Liver (tissue), 8 donors: ENCODE measurements at regions not wholly inside any gene's neighbourhood (a gene's known extent, or its start where the extent isn't known, plus 50 kb on each side); places are given as distances from the start of the nearest gene placed in this dataset.

Experiments used
- DNase-seq: peaks from one replicate; pipeline ENCODE4 v3.0.0-alpha.2; 2017; ENCODE audit warnings: low spot score
- H3K27ac ChIP-seq, 2 donors: one replicate each; pipeline ENCODE4 v1.7.0; 2013; ENCODE audit warnings: inconsistent platforms in 2 of 2, low read length in 2 of 2, control low read depth in 1 of 2, low read depth in 1 of 2, mild to moderate bottlenecking in 1 of 2
- H3K27me3 ChIP-seq, 4 donors: one replicate each; pipeline versions ENCODE4 v1.6.1 to v1.7.0; 2013; ENCODE audit warnings: low read length in 3 of 4, inconsistent platforms in 1 of 4, mild to moderate bottlenecking in 1 of 4, moderate library complexity in 1 of 4; ENCODE audit not compliant: control insufficient read depth in 4 of 4, insufficient read depth in 4 of 4
- H3K36me3 ChIP-seq, 4 donors: one replicate each; pipeline versions ENCODE4 v1.6.1 to v1.7.0; 2013; ENCODE audit warnings: low read length in 3 of 4, mild to moderate bottlenecking in 3 of 4, low read depth in 1 of 4, moderate library complexity in 1 of 4; ENCODE audit not compliant: control insufficient read depth in 4 of 4, insufficient read depth in 3 of 4
- H3K4me1 ChIP-seq, 4 donors: one replicate each; pipeline versions ENCODE4 v1.6.1 to v1.7.0; 2013; ENCODE audit warnings: low read length in 3 of 4, mild to moderate bottlenecking in 3 of 4, moderate library complexity in 1 of 4; ENCODE audit not compliant: control insufficient read depth in 4 of 4, insufficient read depth in 4 of 4
- H3K4me3 ChIP-seq, 3 donors: one replicate each; pipeline versions ENCODE4 v1.6.1 to v1.7.0; 2013; ENCODE audit warnings: low read length in 3 of 3, control low read depth in 1 of 3, low read depth in 1 of 3, mild to moderate bottlenecking in 1 of 3
- H3K9ac ChIP-seq, 2 donors: one replicate each; pipeline ENCODE4 v1.7.0; 2013; ENCODE audit warnings: low read length in 2 of 2, mild to moderate bottlenecking in 2 of 2, moderate library complexity in 2 of 2, control low read depth in 1 of 2, low read depth in 1 of 2
- H3K9me3 ChIP-seq, 4 donors: one replicate each; pipeline versions ENCODE4 v1.6.1 to v1.7.0; 2013; ENCODE audit warnings: low read length in 3 of 4; ENCODE audit not compliant: control insufficient read depth in 4 of 4
- EGR1 ChIP-seq, 2 donors: IDR thresholded peaks; 2 replicates each; pipeline ENCODE4 v1.6.1; 2016 to 2018; ENCODE audit warnings: antibody characterized with exemption in 2 of 2, low read depth in 2 of 2
- FOXA1 ChIP-seq: IDR thresholded peaks from 2 replicates; pipeline ENCODE4 v1.6.1; 2016; ENCODE audit warnings: antibody characterized with exemption
- FOXA2 ChIP-seq: IDR thresholded peaks from 2 replicates; pipeline ENCODE4 v1.6.1; 2016; ENCODE audit warnings: antibody characterized with exemption
- GABPA ChIP-seq, 2 donors: IDR thresholded peaks in 1 of 2; conservative IDR thresholded peaks in 1 of 2; 2 replicates each; pipeline ENCODE4 v1.6.1; 2016; ENCODE audit warnings: antibody characterized with exemption in 2 of 2, mild to moderate bottlenecking in 1 of 2, moderate library complexity in 1 of 2
- HNF4A ChIP-seq, 2 donors: conservative IDR thresholded peaks; 2 replicates each; pipeline ENCODE4 v1.6.1; 2016; ENCODE audit warnings: antibody characterized with exemption in 2 of 2, mild to moderate bottlenecking in 2 of 2
- HNF4G ChIP-seq: IDR thresholded peaks from 2 replicates; pipeline ENCODE4 v1.6.1; 2016; ENCODE audit warnings: antibody characterized with exemption
- JUND ChIP-seq, 2 donors: IDR thresholded peaks; 2 replicates each; pipeline ENCODE4 v1.6.1; 2016; ENCODE audit warnings: antibody characterized with exemption in 2 of 2
- NR2F2 ChIP-seq: IDR thresholded peaks from 2 replicates; pipeline ENCODE4 v1.6.1; 2016; ENCODE audit warnings: antibody characterized with exemption
- RAD21 ChIP-seq, 2 donors: IDR thresholded peaks; 2 replicates each; pipeline ENCODE4 v1.6.1; 2016; ENCODE audit warnings: antibody characterized with exemption in 2 of 2, mild to moderate bottlenecking in 2 of 2
- RXRA ChIP-seq, 2 donors: IDR thresholded peaks; 2 replicates each; pipeline ENCODE4 v1.6.1; 2017 to 2018; ENCODE audit warnings: antibody characterized with exemption in 2 of 2, mild to moderate bottlenecking in 1 of 2
- SP1 ChIP-seq: IDR thresholded peaks from 2 replicates; pipeline ENCODE4 v1.6.1; 2018; ENCODE audit warnings: antibody characterized with exemption, mild to moderate bottlenecking
- TAF1 ChIP-seq: conservative IDR thresholded peaks from 2 replicates; pipeline ENCODE4 v1.6.1; 2016; ENCODE audit warnings: antibody characterized with exemption, mild to moderate bottlenecking
- YY1 ChIP-seq: IDR thresholded peaks from 2 replicates; pipeline ENCODE4 v1.6.1; 2016; ENCODE audit warnings: antibody characterized with exemption, mild to moderate bottlenecking
- WGBS: extraction: QIAGEN DNeasy Blood & Tissue Kit; methylation state at CpG from one replicate; pipeline ENCODE4 v1.1.7; 2013; 5-methylcytosine and 5-hydroxymethylcytosine counted together
- TF ChIP-seq, protein P1 (sequence below): IDR thresholded peaks from 2 replicates; pipeline ENCODE4 v1.6.1; 2016; ENCODE audit warnings: antibody characterized with exemption
- TF ChIP-seq, protein P2 (sequence below): fragments of 150-350 bp; IDR thresholded peaks from 2 replicates; pipeline ENCODE4 v1.5.1; 2017; ENCODE audit warnings: improper control_type of control experiment, low read depth, low read length; ENCODE audit not compliant: missing input control
- TF ChIP-seq, protein P3 (sequence below): IDR thresholded peaks from 2 replicates; pipeline ENCODE4 v1.6.1; 2016; ENCODE audit warnings: antibody characterized with exemption, mild to moderate bottlenecking
- TF ChIP-seq, protein P4 (sequence below): IDR thresholded peaks from 2 replicates; pipeline ENCODE4 v1.6.1; 2016; ENCODE audit warnings: antibody characterized with exemption
- TF ChIP-seq, protein P5 (sequence below): IDR thresholded peaks from 2 replicates; pipeline ENCODE4 v1.6.1; 2016; ENCODE audit warnings: antibody characterized with exemption
- donor health status: healthy.
- donor health status: healthy.
- donor health status: healthy.
- donor health status: healthy.
- donor health status: healthy.

DNA sequence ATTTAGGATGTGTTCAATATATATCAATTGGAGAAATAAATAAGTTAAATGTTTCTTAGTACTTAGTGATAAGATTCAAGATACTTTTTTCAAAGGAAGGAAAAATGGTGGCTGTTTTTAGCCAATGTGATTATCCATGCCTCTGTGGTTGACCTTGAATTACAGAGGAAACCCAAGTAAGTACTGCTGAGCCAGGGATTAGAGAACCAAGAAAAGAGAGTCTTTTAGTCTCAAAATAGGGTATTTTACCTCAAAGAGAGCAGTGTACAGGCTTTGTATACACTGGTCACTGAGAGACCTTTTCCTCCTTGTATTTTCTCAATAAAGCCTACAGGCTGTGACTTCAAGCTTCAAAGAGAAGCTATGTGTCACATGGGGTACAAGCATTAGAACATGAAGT is 1075.3 kb downstream of the ADGRL3 start:
- no peaks in the 10 kb centered on the region for H3K4me1 ChIP-seq
- no peak for DNase-seq
- no peaks in the 10 kb centered on the region for H3K27me3 ChIP-seq
- H3K9me3 ChIP-seq = no peaks in the 10 kb centered on the region
- H3K36me3 ChIP-seq = no peaks in the 10 kb centered on the region
- H3K4me3 ChIP-seq = no peak overlapping the region
- no peak for TF ChIP-seq SP1
- TF ChIP-seq, protein P1, sequence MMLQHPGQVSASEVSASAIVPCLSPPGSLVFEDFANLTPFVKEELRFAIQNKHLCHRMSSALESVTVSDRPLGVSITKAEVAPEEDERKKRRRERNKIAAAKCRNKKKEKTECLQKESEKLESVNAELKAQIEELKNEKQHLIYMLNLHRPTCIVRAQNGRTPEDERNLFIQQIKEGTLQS = no peak
- TF ChIP-seq FOXA1 = no peak
- no peak for TF ChIP-seq TAF1
- TF ChIP-seq RXRA (IDR thresholded peaks at IDR 0.05) = no peak
- no peak for TF ChIP-seq HNF4G
- TF ChIP-seq, protein P2, sequence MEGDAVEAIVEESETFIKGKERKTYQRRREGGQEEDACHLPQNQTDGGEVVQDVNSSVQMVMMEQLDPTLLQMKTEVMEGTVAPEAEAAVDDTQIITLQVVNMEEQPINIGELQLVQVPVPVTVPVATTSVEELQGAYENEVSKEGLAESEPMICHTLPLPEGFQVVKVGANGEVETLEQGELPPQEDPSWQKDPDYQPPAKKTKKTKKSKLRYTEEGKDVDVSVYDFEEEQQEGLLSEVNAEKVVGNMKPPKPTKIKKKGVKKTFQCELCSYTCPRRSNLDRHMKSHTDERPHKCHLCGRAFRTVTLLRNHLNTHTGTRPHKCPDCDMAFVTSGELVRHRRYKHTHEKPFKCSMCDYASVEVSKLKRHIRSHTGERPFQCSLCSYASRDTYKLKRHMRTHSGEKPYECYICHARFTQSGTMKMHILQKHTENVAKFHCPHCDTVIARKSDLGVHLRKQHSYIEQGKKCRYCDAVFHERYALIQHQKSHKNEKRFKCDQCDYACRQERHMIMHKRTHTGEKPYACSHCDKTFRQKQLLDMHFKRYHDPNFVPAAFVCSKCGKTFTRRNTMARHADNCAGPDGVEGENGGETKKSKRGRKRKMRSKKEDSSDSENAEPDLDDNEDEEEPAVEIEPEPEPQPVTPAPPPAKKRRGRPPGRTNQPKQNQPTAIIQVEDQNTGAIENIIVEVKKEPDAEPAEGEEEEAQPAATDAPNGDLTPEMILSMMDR = no peak
- no peak for TF ChIP-seq HNF4A (conservative IDR thresholded peaks at IDR 0.05)
- TF ChIP-seq GABPA (IDR thresholded peaks at IDR 0.05 in 1 of 2, conservative IDR thresholded peaks at IDR 0.05 in 1 of 2) = no peak
- TF ChIP-seq NR2F2 = no peak
- TF ChIP-seq FOXA2 = no peak
- TF ChIP-seq EGR1 (IDR thresholded peaks at IDR 0.05; ENCODE audit: low read depth in 2 of 2) = no peak
- TF ChIP-seq RAD21 (IDR thresholded peaks at IDR 0.05) = no peak
- TF ChIP-seq, protein P3, sequence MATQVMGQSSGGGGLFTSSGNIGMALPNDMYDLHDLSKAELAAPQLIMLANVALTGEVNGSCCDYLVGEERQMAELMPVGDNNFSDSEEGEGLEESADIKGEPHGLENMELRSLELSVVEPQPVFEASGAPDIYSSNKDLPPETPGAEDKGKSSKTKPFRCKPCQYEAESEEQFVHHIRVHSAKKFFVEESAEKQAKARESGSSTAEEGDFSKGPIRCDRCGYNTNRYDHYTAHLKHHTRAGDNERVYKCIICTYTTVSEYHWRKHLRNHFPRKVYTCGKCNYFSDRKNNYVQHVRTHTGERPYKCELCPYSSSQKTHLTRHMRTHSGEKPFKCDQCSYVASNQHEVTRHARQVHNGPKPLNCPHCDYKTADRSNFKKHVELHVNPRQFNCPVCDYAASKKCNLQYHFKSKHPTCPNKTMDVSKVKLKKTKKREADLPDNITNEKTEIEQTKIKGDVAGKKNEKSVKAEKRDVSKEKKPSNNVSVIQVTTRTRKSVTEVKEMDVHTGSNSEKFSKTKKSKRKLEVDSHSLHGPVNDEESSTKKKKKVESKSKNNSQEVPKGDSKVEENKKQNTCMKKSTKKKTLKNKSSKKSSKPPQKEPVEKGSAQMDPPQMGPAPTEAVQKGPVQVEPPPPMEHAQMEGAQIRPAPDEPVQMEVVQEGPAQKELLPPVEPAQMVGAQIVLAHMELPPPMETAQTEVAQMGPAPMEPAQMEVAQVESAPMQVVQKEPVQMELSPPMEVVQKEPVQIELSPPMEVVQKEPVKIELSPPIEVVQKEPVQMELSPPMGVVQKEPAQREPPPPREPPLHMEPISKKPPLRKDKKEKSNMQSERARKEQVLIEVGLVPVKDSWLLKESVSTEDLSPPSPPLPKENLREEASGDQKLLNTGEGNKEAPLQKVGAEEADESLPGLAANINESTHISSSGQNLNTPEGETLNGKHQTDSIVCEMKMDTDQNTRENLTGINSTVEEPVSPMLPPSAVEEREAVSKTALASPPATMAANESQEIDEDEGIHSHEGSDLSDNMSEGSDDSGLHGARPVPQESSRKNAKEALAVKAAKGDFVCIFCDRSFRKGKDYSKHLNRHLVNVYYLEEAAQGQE = no peak
- TF ChIP-seq, protein P4, sequence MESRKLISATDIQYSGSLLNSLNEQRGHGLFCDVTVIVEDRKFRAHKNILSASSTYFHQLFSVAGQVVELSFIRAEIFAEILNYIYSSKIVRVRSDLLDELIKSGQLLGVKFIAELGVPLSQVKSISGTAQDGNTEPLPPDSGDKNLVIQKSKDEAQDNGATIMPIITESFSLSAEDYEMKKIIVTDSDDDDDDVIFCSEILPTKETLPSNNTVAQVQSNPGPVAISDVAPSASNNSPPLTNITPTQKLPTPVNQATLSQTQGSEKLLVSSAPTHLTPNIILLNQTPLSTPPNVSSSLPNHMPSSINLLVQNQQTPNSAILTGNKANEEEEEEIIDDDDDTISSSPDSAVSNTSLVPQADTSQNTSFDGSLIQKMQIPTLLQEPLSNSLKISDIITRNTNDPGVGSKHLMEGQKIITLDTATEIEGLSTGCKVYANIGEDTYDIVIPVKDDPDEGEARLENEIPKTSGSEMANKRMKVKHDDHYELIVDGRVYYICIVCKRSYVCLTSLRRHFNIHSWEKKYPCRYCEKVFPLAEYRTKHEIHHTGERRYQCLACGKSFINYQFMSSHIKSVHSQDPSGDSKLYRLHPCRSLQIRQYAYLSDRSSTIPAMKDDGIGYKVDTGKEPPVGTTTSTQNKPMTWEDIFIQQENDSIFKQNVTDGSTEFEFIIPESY = no peak
- TF ChIP-seq JUND (IDR thresholded peaks at IDR 0.05) = no peak
- TF ChIP-seq, protein P5, sequence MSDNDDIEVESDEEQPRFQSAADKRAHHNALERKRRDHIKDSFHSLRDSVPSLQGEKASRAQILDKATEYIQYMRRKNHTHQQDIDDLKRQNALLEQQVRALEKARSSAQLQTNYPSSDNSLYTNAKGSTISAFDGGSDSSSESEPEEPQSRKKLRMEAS = no peak
- no peak for TF ChIP-seq YY1
- no peak overlapping the region for H3K27ac ChIP-seq
- no peak overlapping the region for H3K9ac ChIP-seq

DNA sequence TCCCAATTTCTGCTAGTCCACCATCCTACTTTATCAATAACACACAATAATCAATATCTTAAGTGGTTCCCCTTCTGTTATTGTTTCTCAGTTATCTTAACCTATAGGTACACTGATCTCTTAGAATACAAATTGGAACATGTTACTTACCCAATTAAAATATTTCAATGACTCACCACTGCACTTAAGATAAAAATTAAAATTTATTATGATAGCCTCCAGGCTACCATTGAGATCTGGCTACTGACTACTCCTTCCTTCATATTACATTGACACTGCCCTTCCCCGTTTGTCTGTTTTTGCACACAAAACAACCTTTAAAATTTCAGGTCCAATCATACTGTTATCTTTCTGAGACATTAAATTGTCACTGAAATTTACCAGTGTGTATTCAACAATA is 1074.7 kb downstream of the ADGRL3 start:
- H3K4me1 ChIP-seq = no peaks in the 10 kb centered on the region
- no peaks in the 10 kb centered on the region for H3K36me3 ChIP-seq
- H3K9ac ChIP-seq = no peak overlapping the region
- DNase-seq = no peak
- no peaks in the 10 kb centered on the region for H3K27me3 ChIP-seq
- H3K9me3 ChIP-seq = no peaks in the 10 kb centered on the region
- H3K4me3 ChIP-seq = no peak overlapping the region
- 72% methylated on average over 1 of the region's 1 CpG for WGBS
- H3K27ac ChIP-seq = no peak overlapping the region
- TF ChIP-seq HNF4A (conservative IDR thresholded peaks at IDR 0.05) (no peak), JUND (IDR thresholded peaks at IDR 0.05) (no peak), FOXA1 (no peak), HNF4G (no peak), EGR1 (IDR thresholded peaks at IDR 0.05; ENCODE audit: low read depth in 2 of 2) (no peak), FOXA2 (no peak)
- TF ChIP-seq, protein P3 = no peak
- TF ChIP-seq, protein P4 = no peak
